Activated CD4-positive, alpha-beta memory T cell treated with anti-CD3 and anti-CD28 coated beads for 36 hours (primary cell): ENCODE measurements at regions not wholly inside any gene's neighbourhood (a gene's known extent, or its start where the extent isn't known, plus 50 kb on each side); places are given as distances from the start of the nearest gene placed in this dataset.
"Not testable (repeated sequence)": the region's sequence is repeated elsewhere in the genome, so short reads cannot be mapped to it uniquely, and the experiment has no call there.

ENCODE experiments used
- CTCF ChIA-PET: fragments of 350-600 bp; sonication (Branson Sonifier 250); formaldehyde crosslinking; loops from one replicate; lab custom pipeline; 2021; ENCODE audit warnings: antibody characterized with exemption, inconsistent platforms; lab: Charles Lee
- POLR2A ChIA-PET: fragments of 350-600 bp; sonication (Branson Sonifier 250); formaldehyde crosslinking; loops from one replicate; lab custom pipeline; 2021; ENCODE audit warnings: antibody characterized with exemption; lab: Charles Lee
- DNase-seq: peaks from one replicate; pipeline ENCODE4 v3.0.0-alpha.2; 2020
- H3K27ac Mint-ChIP-seq: one replicate; pipeline ENCODE4 v1.8.0; 2021; ENCODE audit warnings: mixed read lengths
- H3K27me3 Mint-ChIP-seq: one replicate; pipeline ENCODE4 v1.8.0; 2021; ENCODE audit warnings: mixed read lengths
- H3K36me3 Mint-ChIP-seq: one replicate; pipeline ENCODE4 v1.8.0; 2021; ENCODE audit warnings: mixed read lengths
- H3K4me1 Mint-ChIP-seq: one replicate; pipeline ENCODE4 v1.8.0; 2021; ENCODE audit warnings: low read depth, mixed read lengths
- H3K4me3 Mint-ChIP-seq: one replicate; pipeline ENCODE4 v1.8.0; 2021; ENCODE audit warnings: mild to moderate bottlenecking, mixed read lengths
- H3K9me3 Mint-ChIP-seq: one replicate; pipeline ENCODE4 v1.8.0; 2021; ENCODE audit warnings: mixed read lengths
- intact Hi-C: fragments of 100-400 bp; cut with micrococcal nuclease; formaldehyde crosslinking; loops from one replicate; pipeline ENCODE4 v1.15.1; 2023

DNA sequence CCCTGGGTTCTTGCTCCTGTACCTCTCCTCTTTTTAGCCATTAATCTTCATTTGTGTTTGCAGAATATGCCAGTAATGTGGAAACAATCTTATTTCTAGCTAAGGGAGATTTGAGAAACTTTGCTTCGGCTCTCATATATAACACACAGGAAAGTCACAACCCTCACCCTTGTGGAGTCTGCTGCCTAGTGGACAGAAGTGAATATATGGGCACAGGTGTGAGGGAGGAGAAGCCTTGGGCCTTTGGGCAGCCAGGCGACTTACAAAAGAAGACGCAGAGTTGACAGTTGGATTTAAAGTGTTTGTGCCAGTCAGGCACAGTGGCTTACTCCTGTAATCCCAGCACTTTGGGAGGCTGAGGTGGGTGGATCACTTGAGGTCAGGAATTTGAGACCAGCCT is 181.8 kb upstream of the TBL1XR1 start:
- intact Hi-C loops, result loop anchor here (2.0 kb wide), 1 partner anchor 18 kb away; no protein-coding TSS in a partner anchor
- DNase-seq, result no peak
- ChIA-PET CTCF (interaction anchor here (0.6 kb wide), 1 partner anchor 12 kb away, joined by 4 read pairs; no protein-coding TSS in a partner anchor), POLR2A (no interaction called here)
- no peak overlapping the region for H3K27ac Mint-ChIP-seq
- no peaks in the 10 kb centered on the region for H3K36me3 Mint-ChIP-seq
- H3K9me3 Mint-ChIP-seq, result peaks cover 9% of the 10 kb centered on the region
- no peak overlapping the region for H3K4me3 Mint-ChIP-seq
- peaks cover 7% of the 10 kb centered on the region for H3K4me1 Mint-ChIP-seq
- no peaks in the 10 kb centered on the region for H3K27me3 Mint-ChIP-seq

DNA sequence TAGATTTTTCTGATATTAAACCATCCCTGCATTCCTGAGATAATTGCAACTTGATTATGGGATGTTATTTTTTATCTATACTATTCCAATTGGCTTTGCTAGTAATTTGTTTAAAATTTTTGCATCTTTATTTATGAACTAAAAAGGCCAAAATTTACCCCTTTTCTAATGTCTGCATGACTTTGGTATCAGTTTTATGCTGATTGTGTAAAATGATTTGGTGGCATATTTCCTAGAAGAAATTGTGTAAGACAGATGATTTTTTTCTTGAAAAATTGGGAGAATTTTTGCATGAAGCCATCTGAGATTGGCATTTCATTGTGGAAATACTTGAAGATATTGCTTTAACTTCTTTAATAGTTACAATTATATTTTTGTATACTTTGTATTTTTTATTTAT is 183.8 kb upstream of the TBL1XR1 start:
- H3K9me3 Mint-ChIP-seq, result peaks cover 11% of the 10 kb centered on the region
- POLR2A ChIA-PET, result no interaction called here
- DNase-seq, result no peak
- H3K4me1 Mint-ChIP-seq, result peaks cover 12% of the 10 kb centered on the region
- no peak overlapping the region for H3K27ac Mint-ChIP-seq
- CTCF ChIA-PET, result no interaction called here
- no peaks in the 10 kb centered on the region for H3K27me3 Mint-ChIP-seq
- H3K36me3 Mint-ChIP-seq, result no peaks in the 10 kb centered on the region
- intact Hi-C loops, result no loop called here
- H3K4me3 Mint-ChIP-seq, result no peak overlapping the region

DNA sequence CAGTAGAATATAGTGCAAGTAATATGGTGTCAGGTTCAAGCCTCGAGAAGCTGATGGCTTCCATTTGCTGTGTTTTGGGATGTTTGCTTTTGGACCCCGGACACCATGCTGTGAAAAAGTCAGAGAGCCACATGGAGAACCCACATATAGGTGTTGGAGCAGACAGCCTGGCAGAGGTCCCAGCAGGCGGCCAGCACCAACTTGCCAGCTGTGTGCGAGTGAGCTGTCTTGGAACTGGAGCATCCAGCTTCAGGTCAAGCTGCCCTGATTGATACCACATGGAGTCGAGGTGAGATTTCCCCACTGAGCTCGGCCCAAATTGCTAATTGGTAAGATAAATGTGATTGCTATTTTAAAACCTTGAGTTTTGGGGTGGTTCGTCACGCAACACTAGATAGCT is 185.7 kb upstream of the TBL1XR1 start:
- intact Hi-C loops, result no loop called here
- H3K4me1 Mint-ChIP-seq, result peaks cover 11% of the 10 kb centered on the region
- POLR2A ChIA-PET, result no interaction called here
- no peaks in the 10 kb centered on the region for H3K36me3 Mint-ChIP-seq
- no peak overlapping the region for H3K27ac Mint-ChIP-seq
- H3K27me3 Mint-ChIP-seq, result no peaks in the 10 kb centered on the region
- CTCF ChIA-PET, result no interaction called here
- no peak for DNase-seq
- H3K4me3 Mint-ChIP-seq, result no peak overlapping the region
- peaks cover 11% of the 10 kb centered on the region for H3K9me3 Mint-ChIP-seq

DNA sequence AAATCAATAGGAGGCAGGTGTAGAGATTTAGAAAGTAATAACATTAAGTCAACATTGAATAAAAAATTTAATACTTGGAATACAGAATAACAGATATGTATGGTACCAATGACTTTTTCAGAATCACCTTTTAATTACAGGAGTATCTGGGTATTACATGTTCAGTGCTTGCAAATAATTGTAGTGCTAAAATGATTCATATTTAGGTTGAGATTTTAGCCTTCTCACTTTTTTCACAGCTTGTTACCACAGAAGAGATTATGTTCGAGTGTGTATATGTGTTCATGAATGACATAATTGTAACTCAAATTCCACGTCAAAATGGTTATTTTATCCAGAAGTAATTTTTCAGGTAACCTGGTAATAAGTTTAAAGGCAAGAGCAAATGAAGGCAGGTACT is 187.9 kb upstream of the TBL1XR1 start:
- POLR2A ChIA-PET, result no interaction called here
- H3K27ac Mint-ChIP-seq, result no peak overlapping the region

DNA sequence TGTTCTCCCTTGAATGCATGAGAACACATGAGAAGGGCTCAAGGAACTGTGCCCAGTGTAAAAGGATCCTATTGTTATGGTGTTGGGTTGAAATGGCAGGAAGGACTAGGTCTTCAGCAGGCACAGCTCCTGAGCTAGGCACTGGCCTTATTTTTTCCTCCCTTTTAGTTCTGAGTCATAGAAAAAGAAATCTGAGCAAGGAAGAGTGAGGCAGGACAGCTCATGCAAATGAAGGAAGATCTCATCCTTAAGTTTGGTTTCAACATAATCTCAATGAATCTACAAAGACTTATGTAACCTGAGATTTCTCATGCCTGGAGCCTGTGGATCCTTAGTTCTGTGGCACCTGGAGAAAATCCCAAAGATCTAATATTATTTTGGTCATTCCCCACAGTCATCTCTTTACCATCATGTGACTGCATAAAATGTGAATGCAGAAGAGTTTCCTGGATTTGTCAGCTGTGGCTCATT is 188.6 kb upstream of the TBL1XR1 start:
- intact Hi-C loops, result loop anchor here (5.0 kb wide), 1 partner anchor 41 kb away; no protein-coding TSS in a partner anchor
- CTCF ChIA-PET, result no interaction called here
- H3K4me3 Mint-ChIP-seq, result no peak overlapping the region
- POLR2A ChIA-PET, result no interaction called here
- no peak for DNase-seq
- no peaks in the 10 kb centered on the region for H3K36me3 Mint-ChIP-seq
- H3K27ac Mint-ChIP-seq, result no peak overlapping the region
- no peaks in the 10 kb centered on the region for H3K27me3 Mint-ChIP-seq
- H3K9me3 Mint-ChIP-seq, result peaks cover 5% of the 10 kb centered on the region
- peaks cover 6% of the 10 kb centered on the region for H3K4me1 Mint-ChIP-seq

More for the DNA sequence above, 187.9 kb upstream of the TBL1XR1 start:
- Mint-ChIP-seq H3K9me3 (peaks cover 10% of the 10 kb centered on the region), H3K4me3 (no peak overlapping the region), H3K36me3 (no peaks in the 10 kb centered on the region), H3K4me1 (peaks cover 6% of the 10 kb centered on the region), H3K27me3 (no peaks in the 10 kb centered on the region)
- no peak for DNase-seq
- CTCF ChIA-PET, result no interaction called here
- intact Hi-C loops, result loop anchor here (5.0 kb wide), 1 partner anchor 42 kb away; no protein-coding TSS in a partner anchor

DNA sequence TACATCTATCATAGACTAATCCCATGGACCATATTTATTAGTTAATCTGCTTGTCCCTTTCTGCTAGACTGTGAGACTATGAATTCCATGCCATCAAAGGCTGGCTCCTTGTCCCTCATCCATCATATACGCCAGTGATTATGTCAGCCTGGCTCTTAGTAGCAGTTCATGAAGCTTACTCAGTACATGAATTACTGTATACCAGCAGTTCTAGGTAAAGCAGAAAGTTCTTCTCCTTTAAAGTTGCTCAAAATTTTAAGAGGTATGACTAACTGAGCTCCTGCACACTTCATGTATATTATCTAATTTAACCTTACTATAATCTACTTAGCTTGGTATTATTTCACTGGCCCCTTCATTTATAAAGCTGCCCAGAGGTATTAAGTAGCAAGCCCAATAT is 190.9 kb upstream of the TBL1XR1 start:
- intact Hi-C loops, result loop anchor here (5.0 kb wide), 1 partner anchor 39 kb away; no protein-coding TSS in a partner anchor
- no peaks in the 10 kb centered on the region for H3K36me3 Mint-ChIP-seq
- H3K4me1 Mint-ChIP-seq, result peaks cover 6% of the 10 kb centered on the region
- H3K27ac Mint-ChIP-seq, result no peak overlapping the region
- DNase-seq, result no peak
- H3K4me3 Mint-ChIP-seq, result no peak overlapping the region
- no peaks in the 10 kb centered on the region for H3K27me3 Mint-ChIP-seq
- POLR2A ChIA-PET, result no interaction called here
- H3K9me3 Mint-ChIP-seq, result peaks cover 2% of the 10 kb centered on the region
- CTCF ChIA-PET, result no interaction called here

DNA sequence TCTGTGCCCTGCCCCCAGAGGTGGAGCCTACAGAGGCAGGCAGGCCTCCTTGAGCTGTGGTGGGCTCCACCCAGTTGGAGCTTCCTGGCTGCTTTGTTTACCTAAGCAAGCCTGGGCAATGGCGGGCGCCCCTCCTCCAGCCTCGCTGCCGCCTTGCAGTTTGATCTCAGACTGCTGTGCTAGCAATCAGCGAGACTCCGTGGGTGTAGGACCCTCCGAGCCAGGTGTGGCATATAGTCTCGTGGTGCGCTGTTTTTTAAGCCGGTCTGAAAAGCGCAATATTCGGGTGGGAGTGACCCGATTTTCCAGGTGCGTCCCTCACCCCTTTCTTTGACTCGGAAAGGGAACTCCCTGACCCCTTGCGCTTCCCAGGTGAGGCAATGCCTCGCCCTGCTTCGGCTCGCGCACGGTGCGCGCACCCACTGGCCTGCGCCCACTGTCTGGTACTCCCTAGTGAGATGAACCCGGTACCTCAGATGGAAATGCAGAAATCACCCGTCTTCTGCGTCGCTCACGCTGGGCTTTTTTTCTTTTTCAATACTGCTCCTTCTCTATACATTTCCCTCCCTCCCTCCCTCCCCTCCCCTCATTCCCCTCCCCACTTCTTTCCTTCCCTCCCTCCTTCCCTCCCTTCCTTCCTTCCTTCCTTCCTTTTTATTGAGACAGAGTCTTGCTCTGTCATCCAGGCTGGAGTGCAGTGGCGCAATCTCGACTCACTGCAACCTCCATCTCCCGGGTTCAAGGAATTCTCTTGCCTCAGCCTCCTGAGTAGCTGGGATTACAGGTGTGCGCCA is 197.1 kb upstream of the TBL1XR1 start:
- H3K4me1 Mint-ChIP-seq, H3K27ac Mint-ChIP-seq, CTCF ChIA-PET, H3K27me3 Mint-ChIP-seq, H3K9me3 Mint-ChIP-seq, H3K36me3 Mint-ChIP-seq, intact Hi-C loops, H3K4me3 Mint-ChIP-seq, POLR2A ChIA-PET, DNase-seq: not testable (repeated sequence)

DNA sequence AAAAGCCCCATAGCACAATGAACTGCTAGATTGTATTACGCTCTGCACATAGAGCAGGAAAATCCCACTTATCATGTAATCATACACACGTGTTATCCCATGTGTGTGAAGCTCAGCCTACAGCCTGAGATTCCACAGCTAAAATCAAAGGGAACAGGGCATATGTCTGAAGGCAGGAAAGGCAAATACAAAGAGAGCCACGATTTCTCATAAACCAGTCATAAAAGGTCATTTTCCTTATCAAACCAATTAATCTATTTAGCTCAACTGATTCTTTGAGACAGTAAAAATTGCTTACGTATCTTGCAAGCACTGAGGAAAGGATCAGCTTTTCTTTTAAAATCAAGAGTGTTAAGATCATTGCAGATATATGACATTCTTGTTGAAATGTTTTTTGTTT is 199.5 kb upstream of the TBL1XR1 start:
- no peak overlapping the region for H3K4me3 Mint-ChIP-seq
- no peak for DNase-seq
- POLR2A ChIA-PET, result no interaction called here
- H3K9me3 Mint-ChIP-seq, result no peaks in the 10 kb centered on the region
- CTCF ChIA-PET, result interaction anchor here (1.4 kb wide), 1 partner anchor 14 kb away, joined by 6 read pairs; no protein-coding TSS in a partner anchor
- no peaks in the 10 kb centered on the region for H3K27me3 Mint-ChIP-seq
- no peaks in the 10 kb centered on the region for H3K4me1 Mint-ChIP-seq
- intact Hi-C loops, result no loop called here
- H3K27ac Mint-ChIP-seq, result no peak overlapping the region
- no peaks in the 10 kb centered on the region for H3K36me3 Mint-ChIP-seq

DNA sequence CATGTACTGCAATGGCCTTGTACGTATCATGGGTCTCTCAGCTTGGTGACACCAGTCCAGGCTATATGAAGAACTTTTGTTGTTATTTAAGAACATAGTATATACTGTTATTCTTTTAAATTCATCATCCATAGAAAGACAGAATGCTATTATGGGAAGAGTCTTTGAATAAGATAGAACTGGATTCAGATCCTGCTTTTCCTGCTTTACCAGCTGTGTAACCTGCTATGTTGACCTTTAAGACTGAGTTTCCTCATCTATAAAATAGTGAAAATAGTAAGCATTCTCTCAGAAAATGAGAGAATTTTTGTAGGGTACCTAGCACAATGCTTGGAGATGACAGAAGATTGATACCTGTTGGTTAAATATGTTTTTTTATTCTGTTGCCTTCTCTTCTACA is 204.1 kb upstream of the TBL1XR1 start:
- H3K4me3 Mint-ChIP-seq, result no peak overlapping the region
- no peaks in the 10 kb centered on the region for H3K4me1 Mint-ChIP-seq
- H3K9me3 Mint-ChIP-seq, result no peaks in the 10 kb centered on the region
- H3K36me3 Mint-ChIP-seq, result no peaks in the 10 kb centered on the region
- no peaks in the 10 kb centered on the region for H3K27me3 Mint-ChIP-seq
- H3K27ac Mint-ChIP-seq, result no peak overlapping the region
- POLR2A ChIA-PET, result no interaction called here
- DNase-seq, result no peak
- CTCF ChIA-PET, result no interaction called here
- intact Hi-C loops, result no loop called here

DNA sequence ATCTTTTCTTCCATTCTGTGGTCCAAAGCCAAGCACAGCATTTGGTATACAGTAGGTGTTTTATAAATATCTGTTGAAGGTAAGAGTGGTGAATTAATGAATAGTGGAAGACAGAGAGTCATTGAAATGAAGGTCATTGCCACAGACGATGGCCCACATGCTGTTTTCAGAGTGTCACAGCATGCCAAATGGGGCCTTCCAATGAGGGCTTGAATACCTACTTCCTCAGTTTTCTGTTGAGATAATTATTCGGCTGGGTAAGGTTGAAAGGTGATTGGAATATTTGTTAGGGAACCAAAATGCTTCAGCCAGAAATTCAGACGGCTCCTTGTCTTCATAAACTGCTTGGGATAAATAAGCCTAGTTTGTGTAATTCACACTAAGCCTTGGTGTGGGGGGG is 205.3 kb upstream of the TBL1XR1 start:
- no peak for DNase-seq

DNA sequence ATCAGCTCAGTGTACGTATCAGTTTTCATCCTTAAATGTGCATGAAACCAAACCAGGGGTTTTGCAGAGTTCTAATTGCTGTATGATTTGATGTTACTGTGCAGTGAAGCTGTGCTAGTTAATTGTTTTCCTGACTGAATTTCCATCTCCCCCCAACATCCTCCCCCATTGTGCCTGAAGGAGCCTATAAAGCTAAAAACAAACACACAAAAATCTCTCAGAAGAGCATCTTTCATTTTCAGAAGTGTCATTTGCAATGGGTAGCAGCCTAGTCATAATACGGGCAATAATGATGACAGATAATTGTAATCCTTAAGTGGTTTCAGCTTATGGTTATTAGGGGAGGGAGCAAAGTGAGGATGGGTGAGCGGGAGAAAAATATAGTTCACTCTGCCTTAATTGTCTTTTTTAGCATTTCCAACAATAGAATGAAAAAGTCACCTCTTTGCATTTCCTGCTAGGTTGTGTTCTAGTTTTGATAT is 207.9 kb upstream of the TBL1XR1 start:
- H3K36me3 Mint-ChIP-seq, result no peaks in the 10 kb centered on the region

More for the DNA sequence above, 205.3 kb upstream of the TBL1XR1 start:
- Mint-ChIP-seq H3K27me3 (no peaks in the 10 kb centered on the region), H3K4me3 (no peak overlapping the region), H3K4me1 (no peaks in the 10 kb centered on the region), H3K27ac (no peak overlapping the region), H3K36me3 (no peaks in the 10 kb centered on the region), H3K9me3 (no peaks in the 10 kb centered on the region)
- ChIA-PET CTCF (no interaction called here), POLR2A (no interaction called here)
- intact Hi-C loops, result no loop called here

DNA sequence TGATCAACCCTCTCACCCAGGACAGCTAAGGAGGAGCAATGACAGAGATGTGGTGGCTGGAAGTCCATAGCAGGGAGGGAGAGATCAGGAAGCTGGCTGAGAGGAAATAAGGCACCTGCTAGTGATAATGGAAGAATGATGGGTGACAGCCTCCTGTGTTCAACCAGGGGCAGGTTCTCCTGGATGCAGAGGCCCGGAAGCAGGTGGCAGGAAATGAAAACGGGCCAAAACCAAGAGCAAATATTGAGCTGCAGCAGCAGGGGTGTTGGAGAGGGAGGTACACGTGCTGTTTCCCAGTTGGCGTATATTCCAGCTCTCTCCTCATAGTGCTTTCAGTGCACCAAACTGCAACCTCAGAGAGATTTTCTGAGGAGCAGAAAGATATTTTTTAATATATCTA is 213.4 kb upstream of the TBL1XR1 start:
- no peak for DNase-seq
- Mint-ChIP-seq H3K4me1 (peaks cover 9% of the 10 kb centered on the region), H3K27me3 (no peaks in the 10 kb centered on the region), H3K36me3 (no peaks in the 10 kb centered on the region), H3K9me3 (no peaks in the 10 kb centered on the region), H3K4me3 (no peak overlapping the region), H3K27ac (no peak overlapping the region)
- intact Hi-C loops, result no loop called here
- ChIA-PET POLR2A (interaction anchor here (0.6 kb wide), 1 partner anchor 644 kb away, joined by 3 read pairs; no protein-coding TSS in a partner anchor), CTCF (interaction anchor here (1.5 kb wide), 1 partner anchor 14 kb away, joined by 6 read pairs; no protein-coding TSS in a partner anchor)

More for the DNA sequence above, 207.9 kb upstream of the TBL1XR1 start:
- Mint-ChIP-seq H3K4me1 (no peaks in the 10 kb centered on the region), H3K27me3 (no peaks in the 10 kb centered on the region), H3K9me3 (no peaks in the 10 kb centered on the region), H3K27ac (no peak overlapping the region), H3K4me3 (no peak overlapping the region)
- DNase-seq, result no peak
- intact Hi-C loops, result no loop called here
- POLR2A ChIA-PET, result interaction anchor here (0.7 kb wide), 1 partner anchor 154 kb away, joined by 3 read pairs; no protein-coding TSS in a partner anchor
- CTCF ChIA-PET, result no interaction called here
